SK-MEL-5 (cell line): ENCODE measurements at regions not wholly inside any gene's neighbourhood (a gene's known extent, or its start where the extent isn't known, plus 50 kb on each side); places are given as distances from the start of the nearest gene placed in this dataset.

ENCODE experiments used
- DNase-seq: peaks from one replicate; pipeline ENCODE4 v3.0.0-alpha.2; 2016; ENCODE audit warnings: low read depth, low spot score
- in situ Hi-C: cut with HindIII; loops from 2 replicates; pipeline ENCODE4 v1.10.0; 2016; ENCODE audit warnings: low sequenced_read_pairs, high pct_unique_total_duplicates, low pct_unique_long_range_greater_than_20kb

DNA sequence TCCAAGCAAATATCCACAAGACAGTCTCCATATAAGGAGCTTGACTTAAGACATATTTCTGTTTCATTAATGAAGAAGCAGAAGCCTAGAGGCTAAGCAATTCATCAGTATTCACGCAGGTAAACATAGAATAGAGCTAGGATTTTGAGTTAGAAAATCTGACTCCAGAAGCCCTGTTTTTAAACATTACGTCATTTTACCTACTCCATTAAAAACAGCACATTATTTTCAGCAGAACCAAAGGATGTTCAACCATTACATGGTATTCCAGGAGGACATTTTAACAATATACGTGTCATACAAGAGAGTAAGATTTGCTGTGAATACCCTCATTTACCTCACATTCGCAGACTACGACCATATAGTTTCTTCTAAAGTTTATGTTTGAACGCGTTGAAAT lies 403.3 kb upstream of the TRAM1L1 start:
- in situ Hi-C loops: no loop called here
- no peak for DNase-seq

DNA sequence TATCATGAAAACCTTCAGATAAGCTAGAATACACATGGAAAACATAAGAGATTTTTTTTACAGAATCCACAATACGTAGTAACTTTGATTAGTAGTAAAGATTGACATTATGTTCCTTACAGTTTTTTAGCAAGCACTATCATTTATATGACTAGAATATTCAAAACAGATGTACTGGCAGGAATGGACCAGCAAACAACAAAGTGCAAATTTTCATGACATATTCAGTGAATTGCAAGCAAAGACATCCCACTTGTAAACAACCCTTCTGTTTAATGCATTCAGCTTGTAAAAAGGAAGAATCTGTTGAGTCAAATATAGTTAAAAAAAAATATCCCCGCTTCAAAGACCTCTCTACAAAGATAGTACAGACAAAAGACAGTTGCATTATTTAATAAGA lies 403.7 kb upstream of the TRAM1L1 start:
- no peak for DNase-seq
- in situ Hi-C loops: no loop called here

DNA sequence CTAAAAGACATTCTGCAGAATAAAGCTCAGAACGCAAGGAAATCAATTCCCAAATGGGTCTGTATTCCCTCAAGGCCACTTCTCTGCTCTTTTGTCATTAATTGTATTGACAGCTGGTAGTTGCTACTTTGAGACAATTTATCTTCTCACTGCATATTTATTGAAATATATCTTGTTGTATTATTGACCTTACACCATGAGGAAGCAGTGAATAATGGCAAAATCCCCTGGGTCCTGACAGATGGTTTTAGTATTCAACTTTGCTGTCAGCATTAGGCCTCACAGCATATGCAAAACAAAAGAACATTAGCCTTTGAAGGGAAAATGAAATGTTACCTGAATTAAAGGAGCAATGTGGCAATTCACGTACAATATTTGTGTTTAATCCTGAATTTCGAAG lies 406.1 kb upstream of the TRAM1L1 start:
- DNase-seq: no peak
- in situ Hi-C loops: no loop called here

DNA sequence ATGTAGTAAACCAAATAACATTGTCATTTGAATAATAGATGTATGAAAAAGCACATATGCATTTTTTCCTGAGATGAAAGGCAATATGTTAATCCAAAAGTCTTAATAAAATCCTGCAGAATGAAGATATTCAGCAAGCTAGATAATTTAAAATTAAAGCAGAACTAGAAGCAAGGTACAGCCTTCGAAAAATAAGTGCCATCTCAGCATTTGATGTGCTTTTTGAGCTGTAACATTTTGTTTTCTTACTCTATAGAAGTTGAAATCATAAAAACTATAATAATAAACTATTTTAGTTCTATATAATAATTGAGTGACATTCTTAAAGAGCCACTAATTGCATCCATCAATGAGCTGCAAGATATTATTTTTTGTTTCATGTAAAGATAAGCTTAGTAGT lies 410.4 kb upstream of the TRAM1L1 start:
- in situ Hi-C loops: no loop called here
- DNase-seq: no peak

DNA sequence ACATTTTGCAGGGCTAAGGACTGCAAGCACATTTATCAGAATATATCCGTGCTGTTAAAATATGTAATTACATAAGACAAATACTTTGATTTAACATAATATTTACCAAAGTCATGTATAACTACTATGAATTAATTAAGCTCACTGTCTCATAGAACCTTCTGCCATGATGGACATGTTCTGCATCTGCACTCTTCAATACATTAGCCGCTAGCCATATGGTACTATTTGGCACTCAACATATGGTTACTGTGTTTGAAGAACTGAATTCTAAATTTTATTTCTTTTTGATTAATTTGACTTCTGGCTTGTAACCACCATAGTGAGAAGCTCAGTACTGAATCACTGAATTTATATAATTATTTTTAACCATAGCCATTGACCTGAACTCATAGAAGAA lies 427.0 kb upstream of the TRAM1L1 start:
- in situ Hi-C loops: no loop called here
- DNase-seq: no peak

DNA sequence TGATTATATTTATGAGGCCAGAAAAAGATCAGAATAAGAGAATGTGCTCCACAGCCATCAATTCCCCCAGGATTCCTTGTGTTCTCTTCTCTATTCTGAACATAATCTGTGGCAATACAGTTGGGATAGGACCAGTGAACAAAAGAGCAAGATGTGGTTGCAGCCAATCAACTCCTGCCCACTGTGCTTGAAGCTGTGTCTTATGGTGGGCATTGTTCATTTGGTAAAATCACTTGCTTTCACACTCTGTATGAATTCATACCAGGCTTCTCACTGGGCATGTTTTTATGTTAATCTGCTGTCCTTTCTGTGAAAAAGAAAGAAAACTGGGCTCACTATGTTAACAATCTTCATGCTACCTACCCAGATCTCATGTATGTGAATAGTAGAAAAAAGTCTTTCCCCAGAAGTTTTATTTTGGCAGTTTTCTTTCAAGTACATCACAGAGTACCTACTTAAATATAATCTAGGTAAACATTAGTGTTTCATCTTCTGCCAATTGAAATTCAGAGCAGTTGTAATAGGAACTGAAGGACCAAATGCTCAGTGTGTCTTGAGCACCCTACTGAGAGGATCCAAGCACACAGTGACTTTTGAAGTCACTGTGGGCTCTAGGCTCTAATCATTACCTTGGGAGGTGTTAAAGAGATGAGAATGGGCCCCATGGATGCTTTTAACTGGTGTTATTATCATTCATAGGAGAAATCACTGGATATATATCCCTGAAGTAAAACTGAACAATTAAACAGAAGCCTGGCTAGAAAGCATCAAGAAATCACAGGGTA lies 429.2 kb upstream of the TRAM1L1 start:
- DNase-seq: no peak
- in situ Hi-C loops: no loop called here

DNA sequence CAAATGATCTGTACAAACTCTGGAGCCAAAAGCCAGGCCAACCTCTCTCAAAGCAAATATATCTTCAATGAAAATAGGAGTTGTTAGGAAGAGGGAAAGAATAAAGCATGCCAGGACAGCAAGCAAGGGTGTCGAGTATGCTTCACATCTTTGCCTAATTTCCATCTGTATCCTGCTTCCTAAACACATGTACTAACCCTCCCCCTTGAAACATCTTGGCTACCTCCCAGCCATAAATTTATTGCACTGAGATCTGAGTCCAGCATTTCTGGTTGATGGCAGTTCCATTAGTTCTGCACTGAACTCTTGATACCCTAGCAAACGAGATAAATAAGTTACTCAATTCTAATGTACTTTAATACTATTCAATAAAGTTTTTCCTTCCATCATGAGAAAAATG lies 430.5 kb upstream of the TRAM1L1 start:
- DNase-seq: no peak
- in situ Hi-C loops: no loop called here

DNA sequence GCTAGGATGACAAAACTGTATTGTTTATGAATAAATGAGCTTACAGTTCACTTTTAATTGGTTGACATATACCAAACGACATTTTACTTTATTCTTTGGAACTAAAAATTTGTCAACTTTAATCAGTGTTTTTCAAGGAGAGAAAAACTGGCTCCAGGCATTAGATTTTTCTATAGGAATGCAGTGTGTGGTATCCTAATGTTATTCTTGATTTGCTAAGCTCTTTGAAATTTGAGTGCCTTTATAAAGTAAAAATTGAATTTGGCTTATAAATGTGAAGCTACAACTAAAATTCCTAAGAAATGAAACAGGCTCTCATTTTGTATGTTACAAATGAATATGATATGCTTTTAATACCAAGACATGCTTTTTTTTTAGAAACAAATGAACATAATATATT lies 442.2 kb upstream of the TRAM1L1 start:
- in situ Hi-C loops: no loop called here
- DNase-seq: no peak

DNA sequence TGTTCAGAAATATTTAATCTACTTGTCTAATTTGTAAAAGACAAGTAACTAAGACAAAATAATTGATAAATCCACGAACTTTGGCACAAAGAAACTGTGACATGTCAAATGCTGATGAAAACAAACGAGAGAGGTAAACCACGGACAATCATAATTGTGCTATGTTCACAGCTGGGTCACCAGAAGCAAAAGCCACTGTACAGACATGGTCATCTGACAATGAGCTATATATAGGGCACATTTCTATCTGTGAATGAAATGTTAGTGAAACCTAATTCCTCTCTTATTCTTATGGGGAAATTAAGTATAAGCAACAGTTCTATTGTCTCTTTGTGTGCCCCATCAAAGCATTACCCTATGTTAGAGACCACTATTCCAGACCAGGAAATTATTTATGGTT lies 444.0 kb upstream of the TRAM1L1 start:
- DNase-seq: no peak
- in situ Hi-C loops: no loop called here

DNA sequence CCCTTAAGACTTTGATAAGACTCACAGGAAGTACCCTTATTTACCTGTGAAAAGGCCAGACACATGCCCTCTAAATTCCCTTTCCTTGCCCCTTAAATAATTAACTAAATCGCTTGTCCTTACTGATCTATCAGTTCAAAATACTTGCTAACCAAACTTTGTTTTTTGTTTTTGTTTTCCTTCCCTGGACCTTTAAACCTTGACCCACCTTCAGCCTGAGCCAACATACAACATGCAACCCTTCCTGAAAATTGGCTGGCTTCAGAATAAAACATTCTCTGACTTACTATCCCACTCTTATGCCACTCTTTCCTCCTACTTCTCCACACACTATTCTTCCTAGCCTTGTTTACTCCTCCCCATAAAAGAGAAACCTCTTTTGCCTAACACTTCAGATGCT lies 448.1 kb upstream of the TRAM1L1 start:
- DNase-seq: no peak
- in situ Hi-C loops: no loop called here

DNA sequence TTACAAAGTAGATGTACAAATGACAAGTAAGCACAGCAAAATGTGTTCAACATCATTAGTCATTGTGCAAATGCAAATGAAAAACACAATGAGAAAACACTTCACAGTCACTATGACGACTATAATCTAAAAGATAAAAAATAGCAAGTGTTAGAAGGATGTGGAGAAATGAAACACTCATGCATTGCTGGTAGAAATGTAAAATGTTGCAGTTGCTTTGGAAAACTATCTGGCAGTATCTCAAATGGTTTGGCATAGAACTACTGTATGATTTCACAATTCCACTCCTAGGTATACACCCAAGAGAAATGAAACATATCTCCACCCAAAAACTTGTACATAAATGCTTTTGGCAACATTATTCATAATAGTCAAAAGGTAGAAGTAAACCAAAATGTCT lies 459.7 kb upstream of the TRAM1L1 start:
- DNase-seq: no peak
- in situ Hi-C loops: no loop called here

DNA sequence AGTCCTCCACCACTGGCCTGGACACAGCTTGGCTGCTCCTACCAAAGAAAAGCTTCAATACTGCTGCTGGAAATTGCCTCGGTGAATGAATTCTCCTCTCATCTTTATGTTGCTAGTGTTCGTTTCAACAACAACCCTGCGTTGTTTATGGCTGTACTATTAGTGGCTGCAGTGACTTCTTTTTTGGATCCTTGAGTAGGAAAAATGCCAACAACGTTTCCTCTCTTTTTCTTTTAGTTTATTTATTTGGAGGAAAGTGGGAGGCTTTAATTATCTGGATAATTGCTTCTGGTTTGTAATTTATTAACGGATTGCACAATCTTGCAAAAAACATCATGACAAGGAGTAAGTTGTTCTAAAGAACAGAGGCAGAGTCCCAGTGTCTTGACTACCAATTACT lies 464.1 kb upstream of the TRAM1L1 start:
- no peak for DNase-seq
- in situ Hi-C loops: no loop called here

DNA sequence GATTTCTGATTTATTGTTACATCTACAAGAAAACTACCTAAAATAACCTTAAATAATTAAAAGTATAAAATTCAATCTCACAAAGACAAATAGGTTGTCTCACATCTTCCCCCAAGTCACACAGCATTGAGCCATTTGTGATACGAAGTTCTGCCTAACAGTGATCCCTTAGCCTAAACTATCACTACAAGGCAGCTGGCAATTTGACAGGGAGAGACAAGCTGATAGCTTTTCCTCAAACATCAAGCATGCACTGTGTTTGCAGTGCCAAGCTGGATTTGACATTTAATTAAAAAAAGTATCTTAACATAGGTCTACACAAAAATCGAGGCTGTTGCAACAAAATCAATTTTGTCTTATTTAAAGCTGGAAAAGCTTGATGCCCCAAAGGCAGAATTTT lies 464.7 kb upstream of the TRAM1L1 start:
- no peak for DNase-seq
- in situ Hi-C loops: no loop called here

DNA sequence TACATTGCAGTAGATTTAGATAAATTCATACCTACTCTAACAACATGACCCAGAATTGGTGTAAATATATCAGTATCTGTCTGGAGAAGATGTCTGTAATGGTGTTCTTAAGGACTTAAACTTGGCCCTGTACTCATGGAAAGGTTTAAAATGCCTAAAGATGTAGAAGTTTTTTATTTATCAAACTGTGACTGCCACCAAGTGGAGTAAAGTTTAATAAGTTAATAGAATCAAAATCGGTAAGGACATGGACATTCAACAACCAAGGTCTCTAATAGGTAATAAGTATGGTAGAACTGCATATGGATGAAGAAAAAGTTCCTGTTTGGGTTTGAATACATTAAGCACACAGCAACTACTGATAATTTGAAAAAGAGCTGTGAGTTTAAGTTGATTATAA lies 474.0 kb upstream of the NDST3 start:
- in situ Hi-C loops: no loop called here
- peak; percentile 35 for DNase-seq

DNA sequence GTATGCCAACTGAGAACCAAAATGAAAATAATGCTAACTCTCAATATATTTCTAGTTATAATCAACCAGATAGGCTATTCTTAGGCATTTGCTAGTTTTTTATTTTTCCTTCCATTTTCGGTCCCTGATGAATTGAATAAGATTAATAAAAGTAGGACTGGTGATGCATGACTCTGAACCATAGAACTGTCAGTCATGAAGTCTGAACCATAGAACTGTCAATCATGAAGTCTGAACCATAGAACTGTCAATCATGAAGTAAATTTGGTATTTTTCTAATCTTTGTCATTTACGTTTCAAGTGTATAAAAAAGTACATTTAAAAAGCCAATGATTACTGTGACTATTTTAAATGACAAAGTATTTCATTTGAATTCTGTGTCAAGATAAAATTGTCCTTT lies 460.2 kb upstream of the NDST3 start:
- in situ Hi-C loops: no loop called here

DNA sequence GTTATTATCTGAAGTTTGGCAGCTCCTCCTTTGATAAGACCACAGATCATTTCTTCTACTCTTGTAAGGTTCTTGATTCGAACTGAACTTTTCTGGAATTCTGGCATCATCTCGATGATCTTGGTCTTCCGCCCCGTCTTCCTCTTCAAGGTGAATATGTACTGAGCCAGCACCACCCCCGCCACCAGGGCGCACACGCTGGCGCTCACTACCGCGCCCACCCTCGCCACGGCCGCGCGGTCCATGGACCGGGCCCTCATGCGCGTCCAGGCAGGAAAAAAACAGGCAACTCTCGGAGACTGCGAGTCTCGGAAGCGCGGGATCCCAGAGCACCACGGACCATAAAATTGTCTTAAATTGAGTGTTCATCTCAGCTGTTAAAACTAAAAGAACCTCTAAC lies 458.4 kb upstream of the NDST3 start:
- in situ Hi-C loops: no loop called here
- DNase-seq: no peak

More for the DNA sequence above, 460.2 kb upstream of the NDST3 start:
- no peak for DNase-seq

DNA sequence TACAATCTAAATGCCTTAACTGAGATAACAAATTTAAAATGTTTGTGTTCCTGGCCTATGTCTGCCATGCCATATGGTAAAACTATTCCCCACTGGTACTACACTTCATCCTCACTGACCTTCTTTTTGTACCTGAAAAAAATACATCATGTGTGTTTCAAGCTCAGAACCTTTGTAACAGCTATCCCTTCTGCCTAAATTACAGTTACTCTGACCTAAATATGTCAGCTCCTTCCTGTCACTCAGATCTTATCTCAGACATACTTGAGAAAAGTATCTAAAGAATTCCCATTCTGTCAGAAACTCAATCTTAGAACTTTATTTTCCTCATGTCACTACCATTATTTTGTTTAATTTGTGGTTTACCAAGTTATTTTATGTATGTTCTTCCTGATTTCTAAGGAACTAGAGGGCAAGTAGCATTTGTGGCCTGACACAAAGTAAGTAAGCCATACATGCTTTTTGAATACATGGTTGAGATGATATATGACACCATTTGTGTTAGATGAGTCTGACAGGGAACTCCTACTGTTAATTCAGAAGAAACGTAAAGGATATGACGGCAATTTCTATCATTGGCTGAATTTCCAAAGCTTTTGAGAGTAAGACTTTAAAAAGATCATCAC lies 456.5 kb upstream of the NDST3 start:
- in situ Hi-C loops: no loop called here
- no peak for DNase-seq

DNA sequence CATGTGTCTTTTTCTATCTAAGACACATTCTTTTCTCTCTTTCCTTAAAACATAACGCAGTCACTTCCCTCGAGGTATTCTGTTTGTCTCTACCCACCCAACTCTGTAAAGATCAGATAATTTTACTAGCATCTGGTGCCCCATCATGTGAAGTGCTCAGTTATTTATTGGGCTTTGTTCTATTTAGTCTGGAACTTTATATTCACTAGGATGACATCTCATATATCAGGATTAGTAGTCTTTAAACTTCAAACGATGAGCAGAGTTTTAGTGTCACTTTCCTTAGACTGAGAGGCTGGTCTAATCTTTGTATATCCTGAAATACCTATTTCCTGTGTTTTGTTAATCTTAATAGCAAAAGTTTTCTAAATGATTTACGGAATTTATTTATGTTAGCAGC lies 445.5 kb upstream of the NDST3 start:
- no peak for DNase-seq

DNA sequence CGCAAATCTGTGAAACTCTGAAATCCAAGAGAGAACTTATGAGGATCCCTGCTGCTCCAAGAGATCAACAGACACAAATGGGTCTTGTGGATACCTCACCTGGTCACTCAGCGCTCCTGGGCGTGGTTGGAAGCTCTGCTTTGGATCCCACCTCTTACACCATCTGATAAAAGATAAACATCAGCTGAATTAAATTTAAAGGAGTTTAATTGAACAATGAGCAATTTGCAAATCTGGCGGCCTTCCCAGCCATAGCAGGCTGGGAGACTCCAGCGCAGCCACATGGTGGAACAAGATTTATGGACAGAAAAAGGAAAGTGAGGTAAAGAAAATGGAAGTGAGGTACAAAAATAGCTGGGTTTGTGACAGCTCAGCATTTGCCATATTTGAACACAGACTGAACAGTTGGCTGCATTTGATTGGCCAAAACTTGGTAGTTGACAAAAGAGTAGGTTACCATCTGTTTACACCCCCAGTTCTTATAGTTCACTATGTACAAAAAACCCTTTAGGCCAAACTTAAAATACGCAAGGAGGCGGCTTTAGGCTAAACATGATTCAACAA lies 437.3 kb upstream of the NDST3 start:
- in situ Hi-C loops: no loop called here

More for the DNA sequence above, 445.5 kb upstream of the NDST3 start:
- in situ Hi-C loops: no loop called here

More for the DNA sequence above, 437.3 kb upstream of the NDST3 start:
- DNase-seq: no peak
